H54 (cell line): ENCODE measurements at regions not wholly inside any gene's neighbourhood (a gene's known extent, or its start where the extent isn't known, plus 50 kb on each side); places are given as distances from the start of the nearest gene placed in this dataset.

Experiments
- DNase-seq: peaks from one replicate; pipeline ENCODE4 v3.0.0; 2011; ENCODE audit warnings: low spot score, mixed read lengths; ENCODE audit not compliant: insufficient read length
- FAIRE-seq: peaks from 3 replicates; lab custom pipeline; 2011; peaks lifted over from hg19 to GRCh38; lab: Jason Lieb, UNC
- POLR2A ChIP-seq: IDR thresholded peaks from 2 replicates; pipeline ENCODE4 v1.6.1; 2011; ENCODE audit warnings: low read depth, mild to moderate bottlenecking, low read length

DNA sequence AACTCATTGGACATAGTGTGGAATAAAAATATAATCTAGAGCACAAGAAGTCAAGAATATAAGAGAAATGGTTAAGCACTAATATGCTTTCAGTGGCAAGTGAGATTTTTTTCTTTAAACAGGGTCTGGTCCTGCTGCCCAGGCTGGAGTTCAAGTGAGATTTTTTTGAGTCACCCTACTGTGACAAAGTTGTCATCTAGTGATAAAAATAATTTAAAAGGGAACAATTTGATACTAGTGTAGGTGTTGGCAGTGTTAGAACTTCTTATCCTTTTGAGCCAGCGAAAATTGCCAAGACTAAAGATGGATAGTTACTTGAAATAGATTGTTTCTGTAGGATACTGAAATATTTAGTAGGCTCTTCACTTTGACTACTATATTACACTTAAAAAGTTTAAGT is 67.9 kb upstream of the TECRL start:
- FAIRE-seq = no peak
- TF ChIP-seq POLR2A = no peak
- no peak for DNase-seq

DNA sequence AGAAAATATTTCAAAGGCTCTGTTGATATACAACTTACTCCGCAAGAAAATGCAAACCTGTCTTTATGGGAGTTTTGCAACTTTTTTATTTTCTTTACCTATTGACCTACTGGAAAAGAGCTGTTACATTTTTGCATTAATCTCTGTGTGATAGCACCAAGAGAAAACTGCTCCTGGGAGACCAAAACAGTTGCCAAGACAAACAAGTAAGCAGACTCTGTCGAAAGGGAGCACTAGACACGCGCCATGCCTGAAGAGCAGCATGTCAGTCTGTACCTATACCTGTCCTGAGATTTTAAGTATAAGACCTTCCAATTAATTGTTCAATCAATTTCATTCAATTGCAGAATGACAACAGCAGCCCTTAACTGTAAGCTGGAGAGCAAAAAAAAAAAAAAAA is 56.0 kb upstream of the TECRL start:
- TF ChIP-seq POLR2A = no peak
- FAIRE-seq (no peak), DNase-seq (no peak)

DNA sequence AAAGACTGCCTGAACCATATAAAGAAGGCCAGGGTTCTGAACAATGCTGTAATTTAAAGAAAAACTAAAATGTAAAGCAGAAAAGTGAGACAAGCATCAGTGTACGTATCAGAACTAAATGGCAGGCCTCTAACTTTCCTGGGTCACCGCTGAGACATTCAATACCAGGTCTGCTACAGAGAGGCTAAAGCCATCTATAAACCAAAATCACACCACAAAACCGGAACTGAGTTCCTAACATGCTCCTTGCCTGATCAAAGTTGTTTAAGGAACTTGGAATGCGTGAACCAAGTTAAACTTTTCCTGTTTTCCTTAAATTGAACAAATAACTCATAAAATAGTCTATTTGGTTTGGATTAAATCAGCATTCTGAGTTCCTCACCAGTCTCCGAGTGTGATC is 55.3 kb upstream of the TECRL start:
- DNase-seq (no peak), FAIRE-seq (no peak)
- no peak for TF ChIP-seq POLR2A
